Astrocyte of the cerebellum (primary cell): ENCODE measurements at regions not wholly inside any gene's neighbourhood (a gene's known extent, or its start where the extent isn't known, plus 50 kb on each side); places are given as distances from the start of the nearest gene placed in this dataset.

ENCODE experiments used
- DNase-seq: peaks from one replicate; pipeline ENCODE4 v3.0.0-alpha.2; 2011; ENCODE audit warnings: low read depth
- H3K4me3 ChIP-seq: 2 replicates; pipeline ENCODE4 v1.5.1; 2011; ENCODE audit warnings: mild to moderate bottlenecking, low read depth, low read length, moderate library complexity
- in situ Hi-C: cut with HindIII; loops from 2 replicates; pipeline ENCODE4 v1.10.0; 2017; ENCODE audit warnings: low sequenced_read_pairs
- TF ChIP-seq, protein P1 (sequence below): IDR thresholded peaks from 2 replicates; pipeline ENCODE4 v1.5.1; 2012; ENCODE audit warnings: low read length, low read depth, moderate library complexity, mild to moderate bottlenecking; ENCODE audit errors: missing control alignments

DNA sequence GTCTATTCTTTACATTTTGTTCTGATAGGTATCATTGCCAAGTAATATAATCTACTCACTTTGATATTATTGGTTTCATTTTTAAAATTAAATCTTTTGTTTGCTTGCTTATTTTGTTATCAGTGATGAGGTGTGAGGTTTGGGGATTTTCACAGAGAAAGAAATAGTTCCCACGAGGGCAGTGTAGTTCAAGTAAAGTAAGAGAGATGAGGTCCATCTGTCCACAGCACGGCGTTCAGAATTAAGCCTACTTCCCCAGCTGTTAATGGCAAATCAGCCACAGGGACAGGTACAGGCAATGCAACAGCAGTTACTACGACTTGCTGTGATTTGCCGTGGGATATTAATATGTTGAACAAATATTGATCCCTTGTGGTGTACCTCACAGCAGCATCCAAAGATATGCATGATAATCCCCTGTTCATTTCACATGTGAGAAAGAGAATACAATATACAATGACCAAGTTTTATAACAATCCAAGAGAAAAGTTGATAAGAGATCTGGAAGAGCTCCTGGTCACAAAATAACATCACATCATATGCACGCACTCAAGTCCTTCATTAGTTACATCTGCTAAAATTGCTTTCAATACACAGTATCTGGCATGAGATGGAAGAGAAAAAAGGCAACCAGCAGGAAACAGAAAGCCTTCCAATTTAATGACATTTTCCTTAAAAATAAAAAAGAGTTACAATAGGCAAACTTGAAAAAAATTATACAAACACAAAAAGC is 131.6 kb downstream of the TUSC7 start:
- in situ Hi-C loops = no loop called here

GRCh38 chr3:116842254-116842957 is 132.8 kb downstream of the TUSC7 start:
- TF ChIP-seq, protein P1, sequence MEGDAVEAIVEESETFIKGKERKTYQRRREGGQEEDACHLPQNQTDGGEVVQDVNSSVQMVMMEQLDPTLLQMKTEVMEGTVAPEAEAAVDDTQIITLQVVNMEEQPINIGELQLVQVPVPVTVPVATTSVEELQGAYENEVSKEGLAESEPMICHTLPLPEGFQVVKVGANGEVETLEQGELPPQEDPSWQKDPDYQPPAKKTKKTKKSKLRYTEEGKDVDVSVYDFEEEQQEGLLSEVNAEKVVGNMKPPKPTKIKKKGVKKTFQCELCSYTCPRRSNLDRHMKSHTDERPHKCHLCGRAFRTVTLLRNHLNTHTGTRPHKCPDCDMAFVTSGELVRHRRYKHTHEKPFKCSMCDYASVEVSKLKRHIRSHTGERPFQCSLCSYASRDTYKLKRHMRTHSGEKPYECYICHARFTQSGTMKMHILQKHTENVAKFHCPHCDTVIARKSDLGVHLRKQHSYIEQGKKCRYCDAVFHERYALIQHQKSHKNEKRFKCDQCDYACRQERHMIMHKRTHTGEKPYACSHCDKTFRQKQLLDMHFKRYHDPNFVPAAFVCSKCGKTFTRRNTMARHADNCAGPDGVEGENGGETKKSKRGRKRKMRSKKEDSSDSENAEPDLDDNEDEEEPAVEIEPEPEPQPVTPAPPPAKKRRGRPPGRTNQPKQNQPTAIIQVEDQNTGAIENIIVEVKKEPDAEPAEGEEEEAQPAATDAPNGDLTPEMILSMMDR = no peak
- no peak overlapping the region for H3K4me3 ChIP-seq
- in situ Hi-C loops = no loop called here
- no peak for DNase-seq

More for the DNA sequence above, 131.6 kb downstream of the TUSC7 start:
- H3K4me3 ChIP-seq = no peak overlapping the region
- no peak for DNase-seq
- TF ChIP-seq, protein P1 = no peak

- in situ Hi-C loops = no loop called here
- no peak overlapping the region for H3K4me3 ChIP-seq
- TF ChIP-seq, protein P1 = no peak
- DNase-seq = no peak
Measured at GRCh38 chr3:116848248-116848829, 138.8 kb downstream of the TUSC7 start.

- no peak for DNase-seq
- in situ Hi-C loops = no loop called here
- no peak overlapping the region for H3K4me3 ChIP-seq
- TF ChIP-seq, protein P1 = no peak
Measured at GRCh38 chr3:116849261-116849688, 139.7 kb downstream of the TUSC7 start.

GRCh38 chr3:116852803-116853202 is 143.2 kb downstream of the TUSC7 start:
- TF ChIP-seq, protein P1 = no peak
- in situ Hi-C loops = no loop called here
- no peak overlapping the region for H3K4me3 ChIP-seq
- no peak for DNase-seq

DNA sequence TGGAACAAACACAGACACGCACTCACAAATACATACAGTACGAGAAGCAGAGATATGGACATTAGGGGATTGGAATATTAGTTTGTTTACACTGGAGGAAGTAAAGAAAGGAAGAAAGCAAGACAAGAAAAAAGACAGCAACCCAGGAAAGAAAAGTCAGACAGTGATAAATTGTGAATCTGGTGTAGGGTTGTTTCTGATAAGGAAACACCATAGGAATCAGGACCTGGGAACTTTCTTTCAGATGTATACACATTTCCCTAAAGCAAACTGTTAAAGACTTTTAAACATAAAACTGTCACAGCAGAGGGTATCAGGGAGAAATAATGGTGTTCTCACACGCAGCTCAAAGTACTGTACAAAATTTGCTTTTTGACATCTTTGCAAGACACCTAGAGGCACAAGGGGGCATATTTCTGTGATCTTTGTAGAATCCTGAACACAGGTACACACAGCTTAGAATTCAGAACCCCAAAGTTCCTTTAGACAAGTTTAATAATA is 153.7 kb downstream of the TUSC7 start:
- in situ Hi-C loops = no loop called here
- no peak overlapping the region for H3K4me3 ChIP-seq
- no peak for DNase-seq
- TF ChIP-seq, protein P1 = no peak
